ENCODE measurements at regions not wholly inside any gene's neighbourhood (a gene's known extent, or its start where the extent isn't known, plus 50 kb on each side); places are given as distances from the start of the nearest gene placed in this dataset.

- no peak for TF ChIP-seq CTCF (conservative IDR thresholded peaks at IDR 0.05; ENCODE audit: low read length)
- H3K4me3 ChIP-seq (ENCODE audit: low read length) = no peak overlapping the region
- DNase-seq (ENCODE audit: low read depth) = no peak
Observed at GRCh38 chr13:73635166-73635787, 498.9 kb downstream of the KLF12 start.

GRCh38 chr13:73633817-73634460, 500.3 kb downstream of the KLF12 start:
- DNase-seq (ENCODE audit: low read depth) = no peak
- no peak for TF ChIP-seq CTCF (conservative IDR thresholded peaks at IDR 0.05; ENCODE audit: low read length)
- no peak overlapping the region for H3K4me3 ChIP-seq (ENCODE audit: low read length)

DNA sequence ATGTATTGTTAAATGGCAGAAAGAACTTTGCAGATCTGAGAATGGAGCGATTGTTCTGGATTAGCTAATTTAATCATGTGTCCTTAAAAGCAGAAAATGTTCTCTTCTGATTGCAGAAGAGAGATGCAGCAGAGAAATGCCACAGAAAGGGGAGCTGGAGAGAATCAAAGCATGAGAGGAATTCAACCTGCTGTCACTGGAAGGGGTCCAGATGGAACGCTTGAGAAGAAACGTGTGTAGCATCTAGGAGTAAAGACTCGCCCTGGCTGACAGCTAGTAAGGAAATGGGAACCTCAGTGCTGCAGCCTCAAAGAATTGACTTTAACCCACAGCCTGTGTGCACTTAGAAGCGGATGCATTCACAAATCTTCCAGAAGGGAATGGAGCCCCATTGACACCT, 502.8 kb downstream of the KLF12 start:
- no peak for DNase-seq (ENCODE audit: low read depth)
- TF ChIP-seq CTCF (conservative IDR thresholded peaks at IDR 0.05; ENCODE audit: low read length) = no peak
- H3K4me3 ChIP-seq (ENCODE audit: low read length) = no peak overlapping the region

- no peak for DNase-seq (ENCODE audit: low read depth)
- no peak overlapping the region for H3K4me3 ChIP-seq (ENCODE audit: low read length)
- TF ChIP-seq CTCF (conservative IDR thresholded peaks at IDR 0.05; ENCODE audit: low read length) = no peak
Observed at GRCh38 chr13:73625562-73626339, 508.5 kb downstream of the KLF12 start.

DNA sequence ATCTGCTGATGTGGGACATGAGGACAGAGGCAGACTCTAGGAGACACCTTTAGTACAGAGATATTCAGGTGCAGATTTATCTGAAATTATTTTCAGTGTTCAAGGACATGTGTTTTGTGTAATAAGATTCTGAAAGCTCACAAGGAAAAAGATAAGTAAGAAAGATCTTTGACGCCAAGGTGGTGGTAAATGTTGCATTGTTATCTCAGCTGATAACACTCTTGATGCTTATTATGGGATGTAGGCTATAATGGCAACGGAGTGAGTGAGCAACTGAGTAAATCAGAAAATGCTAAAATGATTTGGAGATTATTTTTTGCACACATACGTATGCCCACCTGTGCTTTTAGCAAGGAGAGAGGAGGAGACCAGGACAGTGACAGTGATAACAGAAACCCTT, 510.9 kb downstream of the KLF12 start:
- H3K4me3 ChIP-seq (ENCODE audit: low read length) = no peak overlapping the region
- DNase-seq (ENCODE audit: low read depth) = no peak
- no peak for TF ChIP-seq CTCF (conservative IDR thresholded peaks at IDR 0.05; ENCODE audit: low read length)

DNA sequence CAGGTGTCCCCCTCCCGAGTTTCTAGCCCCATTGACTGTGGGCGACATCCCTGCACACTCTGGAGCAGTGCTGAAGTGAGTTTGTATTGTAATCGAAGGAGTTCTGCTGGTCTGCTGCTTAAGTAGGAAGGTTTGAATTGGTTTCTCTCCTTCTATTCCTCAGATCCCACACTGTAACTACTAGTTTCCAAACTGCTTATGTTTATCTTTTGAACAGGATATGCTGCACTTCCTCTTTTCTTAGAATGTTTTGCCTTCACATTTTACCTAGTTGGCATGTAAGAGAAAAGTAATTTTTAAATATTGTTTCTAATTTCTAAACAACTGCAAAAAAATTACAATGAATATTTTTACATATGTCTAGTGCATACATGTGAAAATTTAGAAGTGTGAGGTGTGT, 511.8 kb downstream of the KLF12 start:
- no peak overlapping the region for H3K4me3 ChIP-seq (ENCODE audit: low read length)
- TF ChIP-seq CTCF (conservative IDR thresholded peaks at IDR 0.05; ENCODE audit: low read length) = no peak
- DNase-seq (ENCODE audit: low read depth) = no peak

Data from AG10803 (cell line).